HG02885 (cell line): ENCODE measurements at regions not wholly inside any gene's neighbourhood (a gene's known extent, or its start where the extent isn't known, plus 50 kb on each side); places are given as distances from the start of the nearest gene placed in this dataset.
A peak's percentile ranks its signal among the peaks of the same experiment; 100 is the strongest.

ENCODE experiments used
- ATAC-seq: cut with Tn5 transposase; IDR thresholded peaks from one replicate; pipeline ENCODE4 v1.9.1; 2021; ENCODE audit warnings: mild to moderate bottlenecking; ENCODE audit not compliant: unreplicated experiment, poor library complexity

DNA sequence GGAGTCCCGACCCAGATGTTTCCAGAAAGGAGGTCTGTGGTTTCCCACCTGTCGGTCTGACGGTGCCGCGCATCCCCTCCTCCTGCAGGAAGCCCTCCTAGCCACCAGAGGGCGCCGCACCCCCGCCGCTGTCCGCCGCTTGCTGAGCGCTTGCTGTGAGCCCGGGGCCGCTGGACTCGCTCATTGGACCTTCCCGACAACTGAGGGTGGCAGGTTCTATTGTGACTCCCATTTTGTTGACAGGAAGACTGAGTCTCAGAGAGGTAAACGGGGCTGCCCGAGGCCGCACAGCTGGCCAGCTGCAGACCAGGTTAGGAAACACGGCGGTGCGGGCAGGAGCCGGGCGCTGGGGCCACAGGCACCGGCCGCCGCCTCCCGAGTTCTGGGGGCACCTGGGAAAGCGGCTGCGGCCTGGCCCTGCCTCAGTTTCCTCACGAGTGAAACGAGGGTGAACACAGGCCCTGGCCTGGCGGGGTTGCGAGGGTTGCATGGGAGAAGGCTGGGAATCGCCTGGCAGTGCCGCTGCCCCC, 191.1 kb upstream of the CIBAR2 start:
- peak; percentile 53 for ATAC-seq

DNA sequence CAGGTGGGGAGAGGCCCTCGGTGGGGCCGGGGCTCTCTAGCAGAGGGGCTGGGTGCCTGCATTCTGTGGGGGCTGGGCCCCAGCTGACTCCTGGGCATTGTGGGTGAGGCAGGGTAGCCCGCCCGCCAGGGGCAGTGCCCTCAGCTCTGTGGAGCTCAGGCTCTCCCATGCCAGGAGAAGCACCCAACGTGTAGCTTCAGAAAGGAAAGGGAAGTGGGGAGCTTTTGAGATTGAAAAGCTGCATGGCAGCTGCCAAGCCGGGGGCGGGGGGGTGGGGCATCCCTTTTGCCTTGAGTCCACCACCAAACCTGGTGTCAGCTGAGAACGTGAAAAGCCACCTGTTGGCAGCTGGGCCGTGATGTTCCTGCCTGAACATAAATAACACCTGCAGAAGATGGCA, 192.1 kb upstream of the CIBAR2 start:
- ATAC-seq, result no peak

DNA sequence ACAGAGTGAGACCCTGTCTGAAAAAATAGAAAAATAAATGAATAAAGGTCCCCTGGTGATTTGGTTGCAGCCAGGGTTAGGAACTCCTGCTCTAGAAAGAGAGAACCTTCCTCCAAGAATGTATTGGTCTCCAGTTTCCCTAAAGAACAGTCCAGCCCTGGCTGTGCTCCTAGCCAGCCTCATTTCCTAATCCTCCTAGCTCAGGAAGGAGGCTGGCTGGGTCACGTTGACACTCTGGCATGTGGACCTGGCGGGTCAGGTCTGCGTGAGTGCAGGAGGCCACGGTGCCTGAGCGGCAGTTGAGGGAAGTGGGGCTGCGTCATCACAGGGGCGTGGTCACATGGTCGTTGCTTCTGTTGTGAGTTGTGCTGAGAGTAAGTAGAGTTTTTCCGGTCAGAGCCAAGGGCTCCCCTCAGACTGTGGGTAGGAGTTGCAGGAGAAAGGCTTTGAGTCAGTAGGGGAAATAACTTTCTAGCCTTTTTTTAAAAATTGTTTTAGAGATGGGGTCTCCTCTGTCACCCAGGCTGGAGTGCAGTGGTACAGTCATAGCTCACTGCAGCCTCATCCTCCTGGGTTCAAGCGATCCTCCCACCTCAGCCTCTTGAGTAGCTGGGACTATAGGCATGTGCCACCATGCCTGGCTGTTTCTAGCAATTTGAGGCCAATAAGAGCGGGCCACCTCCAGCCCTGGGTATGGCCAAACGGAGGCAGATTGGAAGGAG, 194.0 kb upstream of the CIBAR2 start:
- ATAC-seq, result peak; percentile 71

- no peak for ATAC-seq
Measured at GRCh38 chr16:85306793-85307551, 194.7 kb upstream of the CIBAR2 start.

DNA sequence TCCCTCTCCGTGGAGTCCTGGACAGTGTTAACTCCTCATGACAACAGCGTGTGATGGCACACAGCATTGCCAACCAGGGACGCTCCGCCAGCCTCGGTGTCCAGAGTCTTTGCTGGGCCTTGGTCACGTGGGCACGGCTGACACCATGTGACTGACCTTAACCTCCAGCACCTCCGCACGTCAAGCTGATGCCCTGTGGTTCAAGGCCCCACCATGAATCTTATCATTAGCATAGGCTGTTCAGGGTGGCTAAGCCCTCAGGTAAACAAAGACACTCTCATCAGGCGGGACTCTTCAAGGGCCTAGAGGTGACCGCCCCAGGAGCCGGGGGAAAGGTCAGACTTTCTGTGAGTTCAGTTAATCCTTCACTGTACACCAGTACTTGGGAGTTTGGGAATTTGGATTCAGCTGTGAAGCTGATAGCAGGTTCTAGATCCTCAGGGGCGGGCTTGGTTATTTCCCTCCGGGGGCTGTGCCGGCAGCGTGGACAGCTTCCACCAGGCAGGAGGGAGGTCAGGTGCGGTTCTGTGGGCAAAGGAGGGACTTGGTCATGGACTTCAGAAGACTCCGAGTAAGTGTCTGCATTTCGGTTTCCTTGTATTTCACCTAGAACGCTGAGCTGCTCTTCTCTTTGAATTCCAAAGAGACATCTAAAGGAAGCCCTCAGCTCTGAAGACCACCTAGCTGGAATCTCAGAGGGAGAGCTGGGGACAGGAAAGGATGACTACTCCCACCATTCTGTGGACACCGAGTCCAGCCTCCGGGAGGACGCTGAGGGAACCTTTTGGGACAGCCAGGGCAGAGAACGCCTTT, 195.5 kb upstream of the CIBAR2 start:
- no peak for ATAC-seq

DNA sequence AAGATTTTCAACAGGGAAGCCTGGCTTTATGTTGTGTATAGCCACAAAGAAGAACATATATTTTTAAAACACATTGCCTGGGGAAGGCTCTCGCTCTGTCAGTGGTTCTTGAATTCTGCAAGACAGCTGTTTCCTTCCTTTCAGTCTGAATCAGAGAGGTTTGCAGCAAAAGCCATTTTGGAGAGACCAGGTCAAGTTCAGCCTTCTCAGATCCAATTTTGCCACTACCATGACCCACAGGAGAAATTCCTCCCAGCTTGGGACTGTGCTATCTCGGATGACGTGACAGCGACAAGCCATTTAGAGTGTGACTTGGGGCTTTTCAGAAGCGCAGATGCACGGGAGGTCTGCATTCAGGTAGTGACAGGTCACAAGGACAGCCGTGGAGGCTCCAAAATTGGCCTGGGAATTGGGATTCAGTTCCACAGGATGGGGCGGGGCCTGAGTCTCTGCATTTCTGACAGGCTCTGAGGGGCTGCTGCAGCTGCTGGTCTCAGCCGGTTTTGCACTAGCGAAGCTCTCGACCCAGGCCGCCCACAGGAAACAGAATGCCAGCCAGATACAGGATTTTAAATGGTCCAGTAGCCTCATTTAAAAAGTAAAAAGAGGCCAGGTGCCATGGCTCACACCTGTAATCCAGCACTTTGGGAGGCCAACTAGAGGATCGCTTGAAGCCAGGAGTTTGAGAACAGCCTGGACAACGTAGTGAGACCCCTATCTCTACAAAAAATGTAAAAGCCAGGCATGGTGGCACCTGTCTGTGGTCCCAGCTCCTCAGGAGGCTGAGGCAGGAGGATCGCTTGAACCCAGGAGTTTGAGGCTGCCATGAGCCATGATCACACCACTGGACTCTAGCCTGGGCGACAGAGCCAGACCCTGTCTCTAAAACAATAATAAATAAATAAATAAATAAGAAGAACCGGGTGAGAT, 196.6 kb upstream of the CIBAR2 start:
- ATAC-seq, result no peak

GRCh38 chr16:85309656-85310587, 197.7 kb upstream of the CIBAR2 start:
- ATAC-seq, result no peak

DNA sequence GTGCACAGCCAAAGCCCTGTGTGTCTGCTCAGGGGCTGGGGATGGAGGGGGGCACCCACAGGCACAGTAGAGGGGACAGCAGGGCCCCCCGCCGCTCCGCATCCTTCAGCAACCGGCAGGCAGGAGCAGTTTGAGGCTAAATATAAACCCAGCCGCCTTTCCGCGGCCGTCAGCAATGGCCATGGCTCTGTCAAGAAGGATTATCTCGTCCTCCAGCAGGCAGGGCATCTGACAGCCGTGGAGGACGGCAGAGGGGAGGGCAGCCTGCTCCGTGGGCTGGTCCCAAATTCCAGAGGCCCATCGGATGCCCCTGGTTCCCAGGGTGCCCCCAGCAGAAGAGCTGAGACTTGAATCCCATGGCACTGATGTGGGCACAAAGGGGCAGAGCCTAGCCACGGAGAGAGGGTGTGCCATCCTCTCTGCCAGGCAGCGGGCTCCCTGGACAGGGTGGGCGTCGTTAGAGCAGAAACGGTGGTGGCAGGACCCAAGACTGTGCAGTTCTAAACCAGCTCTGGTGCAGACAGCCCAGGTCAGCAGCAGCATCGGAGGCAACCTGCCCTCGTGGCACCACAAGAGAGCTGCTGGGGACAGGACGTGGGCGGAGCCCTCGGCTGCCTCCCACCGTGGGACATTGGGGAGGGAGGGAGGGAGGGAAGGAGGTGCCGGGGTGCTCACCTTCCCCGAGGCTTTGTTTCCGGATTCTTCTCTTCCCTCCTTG, 198.8 kb upstream of the CIBAR2 start:
- ATAC-seq, result no peak

- ATAC-seq, result no peak
Measured at GRCh38 chr16:85311741-85312140, 199.5 kb upstream of the CIBAR2 start.

DNA sequence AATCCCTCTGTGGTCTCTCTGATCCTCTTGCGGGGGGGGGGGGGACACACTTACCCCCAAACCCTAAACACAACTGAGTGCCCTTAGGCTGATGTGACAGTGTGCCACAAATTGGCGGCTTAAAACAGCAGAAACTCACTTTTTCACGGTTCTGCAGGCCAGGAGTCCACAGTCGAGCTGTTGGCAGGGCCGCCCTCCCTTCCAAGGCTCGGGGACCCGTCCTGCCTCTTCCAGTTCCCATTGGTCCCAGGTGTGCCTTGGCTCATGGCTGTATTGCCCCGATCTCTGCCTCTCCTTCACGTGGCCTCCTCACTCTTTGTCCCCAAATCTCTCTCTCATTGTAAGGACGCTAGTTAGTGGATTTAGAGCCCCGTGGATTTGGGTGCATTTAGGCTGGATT, 199.9 kb upstream of the CIBAR2 start:
- no peak for ATAC-seq

GRCh38 chr16:85312642-85313525, 200.6 kb upstream of the CIBAR2 start:
- no peak for ATAC-seq

DNA sequence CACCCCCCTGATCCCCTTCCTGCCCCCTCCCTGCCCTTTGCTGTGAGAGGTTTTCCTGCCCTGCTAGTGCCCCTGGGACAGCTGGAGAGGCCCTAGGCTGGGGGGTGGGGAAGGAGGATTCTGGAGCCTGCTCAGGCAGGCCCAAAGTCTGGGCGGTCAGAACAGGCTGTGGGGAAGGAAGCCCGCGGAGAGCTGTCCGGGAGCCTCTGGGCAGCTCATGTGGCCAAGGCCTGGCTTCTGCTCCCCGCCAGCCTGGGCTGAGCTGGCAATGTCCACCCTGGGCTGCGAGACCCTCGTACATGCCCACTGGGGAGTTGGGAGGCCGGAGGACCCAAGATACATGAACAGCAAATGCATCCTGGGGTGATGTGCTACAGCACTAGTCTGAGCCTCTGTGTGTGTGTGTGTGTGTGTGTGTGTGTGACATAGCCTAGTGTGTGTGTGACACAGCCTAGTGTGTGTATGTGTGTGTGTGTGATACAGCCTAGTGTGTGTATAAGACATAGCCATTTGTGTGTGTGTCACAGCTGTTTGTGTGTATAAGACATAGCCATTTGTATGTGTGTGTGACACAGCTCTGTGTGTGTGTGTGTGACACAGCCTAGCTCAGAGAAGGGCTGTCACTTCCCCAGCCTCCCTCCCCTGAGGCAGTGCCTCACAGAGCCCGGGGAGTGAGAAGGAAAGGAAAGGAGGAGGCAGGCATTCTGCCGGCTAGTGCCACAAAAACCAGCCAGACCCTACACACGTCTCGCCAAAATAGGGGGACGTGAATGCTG, 201.4 kb upstream of the CIBAR2 start:
- ATAC-seq, result no peak

DNA sequence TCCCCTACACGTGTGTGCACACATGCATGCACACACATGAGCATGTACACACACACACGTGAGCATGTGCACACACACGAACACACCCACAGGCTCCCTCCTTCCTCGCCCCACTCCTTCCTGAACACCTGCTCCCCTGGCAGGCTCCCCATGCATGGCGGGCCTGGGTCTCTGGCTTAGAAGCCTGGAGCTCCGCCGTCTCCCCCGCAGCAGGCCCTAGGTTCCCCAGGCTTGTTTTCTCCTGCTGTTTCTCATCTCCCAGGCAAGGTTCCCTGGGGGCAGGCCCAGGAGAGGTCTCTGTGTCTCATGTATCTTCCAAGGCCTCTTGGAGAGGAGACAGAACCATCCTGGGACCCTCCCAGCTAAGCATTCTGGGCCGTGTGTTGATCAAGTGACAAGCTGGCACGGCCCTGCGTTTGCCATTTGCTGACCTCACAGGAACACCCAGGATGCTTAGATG, 202.3 kb upstream of the CIBAR2 start:
- ATAC-seq, result no peak

DNA sequence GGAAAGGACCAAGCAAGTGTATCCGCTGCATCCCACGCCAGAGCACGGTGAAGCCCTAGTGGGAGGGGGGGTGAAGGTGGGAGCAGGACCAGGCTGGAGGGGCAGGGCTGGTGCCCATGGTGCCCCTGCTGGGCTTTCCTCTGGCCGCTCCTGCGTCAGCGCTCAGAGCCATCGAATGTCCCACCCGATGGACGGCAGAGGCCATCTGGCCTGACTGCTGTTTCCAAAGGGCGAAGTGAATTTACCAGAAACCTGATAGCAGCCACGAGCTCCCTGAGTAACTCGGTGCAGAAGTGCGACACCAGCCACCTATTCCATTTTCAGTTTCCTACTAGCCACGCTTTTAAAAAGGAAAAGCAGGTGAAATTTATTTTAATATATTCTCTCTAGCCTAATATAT, 203.6 kb upstream of the CIBAR2 start:
- ATAC-seq, result no peak

- ATAC-seq, result no peak
Measured at GRCh38 chr16:85316321-85316919, 204.1 kb upstream of the CIBAR2 start.

DNA sequence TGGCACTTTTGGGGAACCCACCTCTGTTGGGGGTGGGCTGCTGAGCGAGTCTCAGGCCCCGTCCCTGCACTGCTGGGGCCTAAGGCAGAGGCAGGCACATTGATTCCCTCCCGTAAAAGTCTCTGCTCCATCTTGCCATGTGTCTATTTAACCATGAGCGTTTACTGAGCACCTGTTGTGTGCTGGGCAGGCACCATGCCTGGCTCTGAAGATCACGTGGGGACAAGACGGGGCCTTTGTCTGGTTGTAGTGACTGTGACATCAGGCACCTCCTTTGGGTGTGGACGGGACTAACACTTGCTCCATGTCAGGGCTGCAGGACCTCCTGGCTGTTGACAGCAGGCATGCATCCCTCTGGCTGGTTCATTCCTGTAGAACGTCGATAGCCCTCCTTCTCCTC, 204.7 kb upstream of the CIBAR2 start:
- no peak for ATAC-seq
